ENCODE measurements at regions not wholly inside any gene's neighbourhood (a gene's known extent, or its start where the extent isn't known, plus 50 kb on each side); places are given as distances from the start of the nearest gene placed in this dataset.

DNA sequence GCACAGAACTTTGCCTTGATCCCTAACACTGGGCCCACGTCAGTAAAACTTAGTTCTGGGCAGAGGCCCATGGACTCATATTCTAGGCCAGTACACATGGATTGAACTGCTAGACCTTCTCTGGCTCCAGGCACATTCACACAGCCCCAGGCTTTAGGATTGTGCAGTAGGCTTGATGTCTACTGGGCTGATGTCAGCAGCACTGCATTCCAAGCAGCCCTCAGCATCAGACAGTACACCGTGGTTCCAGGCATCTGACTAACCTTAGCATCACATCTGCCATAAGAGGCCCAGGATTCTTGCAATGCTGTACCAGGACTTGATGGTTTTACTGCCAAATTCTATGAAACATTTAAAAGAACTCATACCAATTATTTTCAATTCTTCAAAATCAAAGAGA, 301.9 kb downstream of the CCER1 start:
- Histone ChIP-seq H3K27ac (ENCODE audit: low read depth in 1 of 2, low read length in 2 of 2) (no peak overlapping the region), H3K27me3 (ENCODE audit: control insufficient read depth in 4 of 4, insufficient read depth in 4 of 4, low read length in 3 of 4) (no peaks in the 10 kb centered on the region), H3K4me1 (ENCODE audit: control insufficient read depth in 4 of 4, insufficient read depth in 4 of 4, low read length in 3 of 4) (no peaks in the 10 kb centered on the region), H3K9ac (ENCODE audit: low read depth in 1 of 2, low read length in 2 of 2) (no peak overlapping the region), H3K36me3 (ENCODE audit: control insufficient read depth in 4 of 4, insufficient read depth in 3 of 4, low read depth in 1 of 4, low read length in 3 of 4) (no peaks in the 10 kb centered on the region), H3K4me3 (ENCODE audit: low read depth in 1 of 3, low read length in 3 of 3) (no peak overlapping the region), H3K9me3 (ENCODE audit: control insufficient read depth in 4 of 4, low read length in 3 of 4) (no peaks in the 10 kb centered on the region)
- DNase-seq (ENCODE audit: low spot score) = no peak
- TF ChIP-seq TAF1 (conservative IDR thresholded peaks at IDR 0.05) (no peak), YY1 (IDR thresholded peaks at IDR 0.05) (no peak), GABPA (IDR thresholded peaks at IDR 0.05 in 1 of 2, conservative IDR thresholded peaks at IDR 0.05 in 1 of 2) (no peak), ZBTB33 (IDR thresholded peaks at IDR 0.05) (no peak), ATF3 (IDR thresholded peaks at IDR 0.05) (no peak), HNF4A (conservative IDR thresholded peaks at IDR 0.05) (no peak), FOXA2 (IDR thresholded peaks at IDR 0.05) (no peak), FOXA1 (IDR thresholded peaks at IDR 0.05) (no peak), CTCF (IDR thresholded peaks at IDR 0.05; ENCODE audit: low read depth, low read length, missing input control) (no peak), NR2F2 (IDR thresholded peaks at IDR 0.05) (no peak), RXRA (IDR thresholded peaks at IDR 0.05) (no peak), JUND (IDR thresholded peaks at IDR 0.05) (no peak), HNF4G (IDR thresholded peaks at IDR 0.05) (no peak)
- WGBS = 86% methylated on average over 2 of the region's 2 CpGs

DNA sequence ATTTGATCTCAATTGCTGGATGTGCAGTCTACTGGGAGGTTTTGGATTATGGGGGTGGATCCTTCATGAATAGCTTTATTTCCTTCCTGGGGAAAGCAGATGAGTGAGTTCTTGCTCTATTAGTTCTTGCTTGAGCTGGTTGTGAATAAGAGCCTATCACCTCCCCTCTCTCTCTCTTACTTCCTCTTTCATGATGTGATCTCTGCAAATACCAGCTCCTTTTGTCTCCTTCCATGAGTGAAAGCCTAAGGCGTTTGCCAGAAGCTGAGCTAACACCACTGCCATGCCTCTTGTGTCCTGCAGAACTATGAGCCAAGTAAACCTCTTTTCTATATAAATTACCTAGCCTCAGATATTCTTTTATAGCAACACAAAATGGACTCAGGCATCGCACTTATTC, 302.7 kb downstream of the CCER1 start:
- TF ChIP-seq RAD21 (IDR thresholded peaks at IDR 0.05) (no peak), EGR1 (IDR thresholded peaks at IDR 0.05; ENCODE audit: low read depth in 2 of 2) (no peak), REST (IDR thresholded peaks at IDR 0.05) (no peak), TAF1 (conservative IDR thresholded peaks at IDR 0.05) (no peak), GABPA (IDR thresholded peaks at IDR 0.05 in 1 of 2, conservative IDR thresholded peaks at IDR 0.05 in 1 of 2) (no peak), FOXA2 (IDR thresholded peaks at IDR 0.05) (no peak), HNF4A (conservative IDR thresholded peaks at IDR 0.05) (no peak), YY1 (IDR thresholded peaks at IDR 0.05) (no peak), ZBTB33 (IDR thresholded peaks at IDR 0.05) (no peak), CTCF (IDR thresholded peaks at IDR 0.05; ENCODE audit: low read depth, low read length, missing input control) (no peak), FOXA1 (IDR thresholded peaks at IDR 0.05) (no peak), RXRA (IDR thresholded peaks at IDR 0.05) (no peak), JUND (IDR thresholded peaks at IDR 0.05) (no peak)
- no peak for DNase-seq (ENCODE audit: low spot score)
- no peak overlapping the region for H3K4me3 ChIP-seq (ENCODE audit: low read depth in 1 of 3, low read length in 3 of 3)
- 83% methylated on average over 2 of the region's 2 CpGs for WGBS
- no peaks in the 10 kb centered on the region for H3K4me1 ChIP-seq (ENCODE audit: control insufficient read depth in 4 of 4, insufficient read depth in 4 of 4, low read length in 3 of 4)
- H3K27me3 ChIP-seq (ENCODE audit: control insufficient read depth in 4 of 4, insufficient read depth in 4 of 4, low read length in 3 of 4) = no peaks in the 10 kb centered on the region
- H3K27ac ChIP-seq (ENCODE audit: low read depth in 1 of 2, low read length in 2 of 2) = no peak overlapping the region
- no peaks in the 10 kb centered on the region for H3K9me3 ChIP-seq (ENCODE audit: control insufficient read depth in 4 of 4, low read length in 3 of 4)
- H3K9ac ChIP-seq (ENCODE audit: low read depth in 1 of 2, low read length in 2 of 2) = no peak overlapping the region
- H3K36me3 ChIP-seq (ENCODE audit: control insufficient read depth in 4 of 4, insufficient read depth in 3 of 4, low read depth in 1 of 4, low read length in 3 of 4) = no peaks in the 10 kb centered on the region
